ENCODE measurements at regions not wholly inside any gene's neighbourhood (a gene's known extent, or its start where the extent isn't known, plus 50 kb on each side); places are given as distances from the start of the nearest gene placed in this dataset.

- TF ChIP-seq YY1 (IDR thresholded peaks at IDR 0.05; ENCODE audit: low read depth, low read length) (no peak), TCF7 (IDR thresholded peaks at IDR 0.05; ENCODE audit: borderline replicate concordance) (peak; percentile 69; the same call in 1 of the 2 replicates), MYC (IDR thresholded peaks at IDR 0.05; ENCODE audit: insufficient read depth, insufficient read length, insufficient replicate concordance, low read length, severe bottlenecking) (no peak), NFIC (IDR thresholded peaks at IDR 0.05; ENCODE audit: low read depth, low read length) (peak; percentile 67; the same call in 1 of the 2 replicates), CBFB (IDR thresholded peaks at IDR 0.05; ENCODE audit: low read depth) (peak; percentile 54; the same call in 1 of the 2 replicates), IRF4 (IDR thresholded peaks at IDR 0.05; ENCODE audit: low read depth, low read length) (no peak), BCL11A (IDR thresholded peaks at IDR 0.05; ENCODE audit: low read depth, low read length) (0 out of 2 replicates have a peak, but pooled peaks have one; percentile 20), RAD51 (IDR thresholded peaks at IDR 0.05) (no peak), ATF7 (IDR thresholded peaks at IDR 0.05; ENCODE audit: low read depth) (peak; percentile 84), MEF2B (IDR thresholded peaks at IDR 0.05; ENCODE audit: partially characterized antibody, poor library complexity, severe bottlenecking) (peak; percentile 52), EED (IDR thresholded peaks at IDR 0.05; ENCODE audit: low read depth) (0 out of 2 replicates have a peak, but pooled peaks have one; percentile 48), RB1 (IDR thresholded peaks at IDR 0.05; ENCODE audit: borderline replicate concordance) (no peak), IKZF2 (IDR thresholded peaks at IDR 0.05) (peak; percentile 64 to 68), ZZZ3 (IDR thresholded peaks at IDR 0.05; ENCODE audit: control insufficient read depth, insufficient read length, low read depth) (no peak), IKZF1 (conservative IDR thresholded peaks at IDR 0.05) (peak; percentile 36), E2F8 (IDR thresholded peaks at IDR 0.05; ENCODE audit: low read depth, partially characterized antibody) (no peak), GABPA (IDR thresholded peaks at IDR 0.05; ENCODE audit: low read depth) (no peak), CREB1 (IDR thresholded peaks at IDR 0.05; ENCODE audit: low read depth) (0 out of 2 replicates have a peak, but pooled peaks have one; percentile 31), CREM (IDR thresholded peaks at IDR 0.05; ENCODE audit: low read depth) (peak; percentile 22; the same call in 1 of the 2 replicates), STAT1 (conservative IDR thresholded peaks at IDR 0.05) (no peak), EP300 (IDR thresholded peaks at IDR 0.05; ENCODE audit: borderline replicate concordance in 1 of 2, control insufficient read depth in 1 of 2, low read depth in 2 of 2, low read length in 2 of 2) (no peak), HDAC6 (IDR thresholded peaks at IDR 0.05; ENCODE audit: unreplicated experiment) (no peak), SMC3 (IDR thresholded peaks at IDR 0.05; ENCODE audit: borderline replicate concordance, low read length) (no peak)
Observed at GRCh38 chr4:121597346-121597934, 99.3 kb downstream of the ANXA5 start (continued).

All from GM12878 (cell line).